ENCODE measurements at regions not wholly inside any gene's neighbourhood (a gene's known extent, or its start where the extent isn't known, plus 50 kb on each side); places are given as distances from the start of the nearest gene placed in this dataset.

DNA sequence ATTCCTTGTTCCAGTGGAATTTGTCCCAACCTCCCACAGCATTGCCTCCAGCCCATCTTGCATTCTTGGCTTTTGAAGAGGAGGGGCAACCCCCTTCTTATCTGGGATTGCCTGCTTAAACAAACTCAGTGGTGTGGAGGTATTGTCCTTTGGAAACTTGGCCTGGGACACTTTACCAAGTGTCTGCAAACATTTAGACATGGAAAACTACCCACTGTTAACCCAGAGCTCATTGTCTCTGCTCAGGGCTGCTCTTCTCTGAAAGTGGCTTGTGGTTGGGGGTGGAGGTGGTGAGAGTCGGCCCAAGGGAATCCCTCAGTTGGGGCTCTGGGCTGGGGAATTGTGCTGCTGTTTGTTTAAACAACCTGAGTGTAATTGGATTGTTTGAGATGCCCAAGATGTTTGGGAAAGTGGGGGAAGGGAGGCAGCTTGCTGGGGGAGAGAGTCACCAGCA lies 178.3 kb upstream of the GATA6 start:
- no peak for DNase-seq
- in situ Hi-C loops (cut with MboI; ENCODE audit: low pct_unique_long_range_greater_than_20kb, low sequenced_read_pairs), result no loop called here

- in situ Hi-C loops (cut with MboI; ENCODE audit: low pct_unique_long_range_greater_than_20kb, low sequenced_read_pairs), result no loop called here
- DNase-seq, result no peak
These were observed 177.5 kb upstream of the GATA6 start for GRCh38 chr18:21991886-21992285.

- in situ Hi-C loops (cut with MboI; ENCODE audit: low pct_unique_long_range_greater_than_20kb, low sequenced_read_pairs), result no loop called here
- no peak for DNase-seq
These were observed 173.0 kb upstream of the GATA6 start for GRCh38 chr18:21996351-21996826.

DNA sequence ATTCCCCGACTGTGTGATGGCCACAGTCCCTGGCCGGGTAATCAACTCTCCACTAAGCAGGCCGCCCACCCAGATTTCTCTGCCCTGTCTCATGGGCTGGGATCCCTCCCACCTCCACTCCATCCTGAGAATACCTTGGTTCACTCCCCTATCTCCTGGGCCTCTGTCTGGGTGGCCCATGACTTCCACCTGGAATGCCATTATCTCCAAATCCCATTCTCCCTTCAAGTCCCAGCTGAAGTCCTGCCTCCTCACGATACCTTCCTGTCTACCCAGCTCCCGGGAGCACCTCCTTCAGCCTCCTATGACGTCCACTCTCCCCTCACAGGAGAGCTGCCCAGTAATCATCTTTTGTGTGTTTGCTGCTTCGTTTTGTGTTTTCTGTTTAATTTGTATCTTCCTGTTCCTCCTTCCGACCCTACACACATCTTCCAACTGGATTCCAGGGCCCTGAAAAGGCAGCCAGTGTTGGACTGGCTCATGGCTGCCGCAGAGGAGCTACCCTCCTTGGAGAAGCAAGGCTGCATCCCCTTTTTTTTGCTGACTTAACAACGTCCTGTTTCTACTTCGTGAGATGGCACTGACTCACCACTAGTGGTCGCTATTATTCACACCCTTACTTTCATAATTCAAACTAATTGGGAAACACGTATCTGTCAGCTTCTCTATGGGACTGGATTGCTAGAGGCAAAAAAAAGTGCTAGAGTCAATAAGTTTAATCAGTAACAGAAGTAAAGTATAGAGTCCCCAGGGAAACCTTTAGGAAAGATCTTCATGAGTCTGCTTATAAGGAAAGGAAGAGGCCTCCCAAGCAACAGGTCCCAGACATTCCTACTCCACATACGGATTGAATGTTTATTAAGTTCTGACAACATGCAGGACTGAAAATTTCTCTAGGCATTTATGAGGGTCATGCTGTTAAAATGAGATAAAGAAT lies 171.9 kb upstream of the GATA6 start:
- peak; percentile 77 for DNase-seq
- in situ Hi-C loops (cut with MboI; ENCODE audit: low pct_unique_long_range_greater_than_20kb, low sequenced_read_pairs), result no loop called here

DNA sequence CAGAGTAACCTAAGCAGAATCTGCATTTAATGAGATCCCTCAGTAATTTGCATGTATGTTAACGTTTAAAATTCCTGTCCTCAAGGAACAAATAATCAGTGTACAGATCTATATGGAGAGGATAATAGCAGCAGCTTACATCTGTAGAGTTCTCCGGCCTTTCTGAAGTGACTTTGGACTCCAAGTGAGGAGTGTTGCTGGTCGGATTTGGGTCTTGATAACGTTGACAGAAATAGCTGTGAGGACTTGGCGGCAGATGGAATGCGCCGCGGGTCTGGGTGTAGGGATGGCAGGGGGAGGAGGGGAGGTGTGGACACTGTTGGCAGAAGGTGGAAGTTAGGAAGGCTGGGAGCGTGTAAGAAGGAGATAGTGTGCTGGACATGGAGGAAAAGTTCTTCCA lies 170.9 kb upstream of the GATA6 start:
- in situ Hi-C loops (cut with MboI; ENCODE audit: low pct_unique_long_range_greater_than_20kb, low sequenced_read_pairs), result no loop called here
- DNase-seq, result no peak

GRCh38 chr18:22001912-22002487 lies 167.4 kb upstream of the GATA6 start:
- no peak for DNase-seq

GRCh38 chr18:22005191-22005841 lies 164.1 kb upstream of the GATA6 start:
- no peak for DNase-seq
- in situ Hi-C loops (cut with MboI; ENCODE audit: low pct_unique_long_range_greater_than_20kb, low sequenced_read_pairs), result no loop called here

More at GRCh38 chr18:22001912-22002487, 167.4 kb upstream of the GATA6 start:
- in situ Hi-C loops (cut with MboI; ENCODE audit: low pct_unique_long_range_greater_than_20kb, low sequenced_read_pairs), result no loop called here

DNA sequence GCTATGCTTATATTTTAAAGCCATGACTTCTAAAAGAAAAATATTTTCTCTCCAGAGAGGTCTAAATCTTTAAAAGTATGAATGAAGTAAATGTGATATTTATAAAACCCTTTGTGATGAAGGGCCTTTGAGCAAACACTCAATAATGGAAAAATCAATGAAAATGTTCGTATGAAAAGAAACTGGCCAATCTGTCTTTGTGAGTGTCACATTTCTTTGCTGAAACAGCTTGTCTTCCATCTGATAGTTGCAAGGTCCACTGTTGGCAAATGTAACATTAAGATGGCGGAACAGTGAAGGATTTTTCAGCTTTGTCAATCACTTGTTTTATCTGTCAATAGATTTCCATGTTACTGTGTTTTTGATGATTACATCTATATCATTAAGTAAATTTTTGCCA lies 162.9 kb upstream of the GATA6 start:
- DNase-seq, result no peak
- in situ Hi-C loops (cut with MboI; ENCODE audit: low pct_unique_long_range_greater_than_20kb, low sequenced_read_pairs), result no loop called here

DNA sequence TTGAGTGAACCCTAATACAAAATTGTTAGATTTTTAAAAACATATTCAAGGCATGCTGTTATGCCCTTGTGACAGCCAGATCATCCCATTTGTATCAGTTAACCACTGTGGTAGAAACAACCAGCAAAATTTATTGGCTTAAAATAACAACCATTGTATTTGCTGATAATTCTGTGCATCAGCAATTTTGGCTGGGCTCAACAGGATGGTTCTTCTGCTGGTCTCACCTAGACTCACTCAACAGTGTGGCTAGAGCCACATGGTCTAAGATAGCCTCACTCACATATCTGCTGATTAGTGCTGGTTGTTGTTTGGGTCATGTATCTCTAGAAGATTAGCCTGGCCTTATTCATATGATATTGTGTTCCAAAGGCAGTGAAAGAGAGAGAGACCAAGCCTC lies 160.1 kb upstream of the GATA6 start:
- in situ Hi-C loops (cut with MboI; ENCODE audit: low pct_unique_long_range_greater_than_20kb, low sequenced_read_pairs), result no loop called here
- no peak for DNase-seq

GRCh38 chr18:22013993-22014392 lies 155.4 kb upstream of the GATA6 start:
- no peak for DNase-seq
- in situ Hi-C loops (cut with MboI; ENCODE audit: low pct_unique_long_range_greater_than_20kb, low sequenced_read_pairs), result no loop called here

DNA sequence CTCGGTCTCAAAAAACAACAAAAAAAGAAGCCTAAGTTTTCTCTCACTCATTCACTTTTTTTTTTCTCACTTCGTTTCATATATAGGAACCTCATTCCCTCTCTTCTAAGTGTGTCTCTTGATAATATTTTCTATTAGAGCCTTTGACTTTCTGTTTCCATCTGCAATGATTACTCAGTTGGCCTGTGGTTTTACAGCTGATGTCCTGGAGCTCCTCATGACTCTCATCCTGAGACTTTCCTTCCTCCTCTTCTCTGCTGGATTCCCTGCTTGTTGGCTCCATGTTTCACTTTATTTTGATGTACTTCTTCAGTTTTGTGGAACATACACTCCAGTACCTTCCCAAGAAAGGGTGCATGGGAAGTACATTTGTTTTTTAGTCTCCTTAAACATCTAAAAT lies 154.2 kb upstream of the GATA6 start:
- in situ Hi-C loops (cut with MboI; ENCODE audit: low pct_unique_long_range_greater_than_20kb, low sequenced_read_pairs), result no loop called here
- no peak for DNase-seq

GRCh38 chr18:22018366-22018765 lies 151.0 kb upstream of the GATA6 start:
- in situ Hi-C loops (cut with MboI; ENCODE audit: low pct_unique_long_range_greater_than_20kb, low sequenced_read_pairs), result no loop called here
- DNase-seq, result peak; percentile 10

DNA sequence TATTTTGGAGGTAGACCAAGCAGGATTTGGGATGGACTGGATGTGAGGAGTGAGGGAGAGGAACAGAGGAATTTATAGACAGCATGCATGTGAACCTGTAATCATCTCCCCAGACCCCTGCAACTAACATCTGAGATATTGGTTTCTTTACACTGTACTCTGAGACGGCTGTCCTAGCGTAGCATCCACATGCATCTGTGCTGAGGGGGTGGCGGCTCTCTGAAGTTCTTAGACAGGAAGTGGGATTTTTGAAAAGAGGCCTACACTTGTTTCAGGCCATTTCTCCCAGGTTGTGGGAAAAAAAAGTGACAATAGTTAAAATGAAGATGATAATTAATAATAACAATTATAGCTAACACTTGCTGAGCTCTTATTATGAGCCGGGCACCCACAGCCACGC lies 150.2 kb upstream of the GATA6 start:
- DNase-seq, result no peak
- in situ Hi-C loops (cut with MboI; ENCODE audit: low pct_unique_long_range_greater_than_20kb, low sequenced_read_pairs), result no loop called here

- in situ Hi-C loops (cut with MboI; ENCODE audit: low pct_unique_long_range_greater_than_20kb, low sequenced_read_pairs), result no loop called here
- no peak for DNase-seq
These were observed 149.1 kb upstream of the GATA6 start for GRCh38 chr18:22020127-22020866.

- in situ Hi-C loops (cut with MboI; ENCODE audit: low pct_unique_long_range_greater_than_20kb, low sequenced_read_pairs), result no loop called here
- DNase-seq, result no peak
These were observed 148.5 kb upstream of the GATA6 start for GRCh38 chr18:22020867-22021370.

DNA sequence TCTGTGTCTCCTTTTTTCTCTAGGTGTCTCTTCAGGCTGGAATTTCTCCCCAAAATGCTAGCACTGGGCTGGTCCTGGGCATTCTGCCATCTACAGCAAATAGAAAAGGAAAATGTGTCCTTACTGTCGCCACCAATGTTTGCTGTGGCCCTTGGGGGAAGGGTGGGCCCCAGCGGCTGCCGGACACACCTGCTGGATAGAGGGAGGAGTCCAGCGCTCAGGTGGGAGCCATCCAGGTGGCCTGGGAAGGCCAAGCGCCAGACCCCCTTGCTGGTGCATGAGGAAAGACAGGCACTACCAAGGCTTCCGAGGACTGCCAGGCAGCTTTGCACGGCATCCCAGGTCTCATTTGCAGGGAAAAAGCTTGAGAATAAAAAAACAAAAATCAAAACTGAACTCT lies 147.7 kb upstream of the GATA6 start:
- in situ Hi-C loops (cut with MboI; ENCODE audit: low pct_unique_long_range_greater_than_20kb, low sequenced_read_pairs), result no loop called here
- DNase-seq, result no peak

- in situ Hi-C loops (cut with MboI; ENCODE audit: low pct_unique_long_range_greater_than_20kb, low sequenced_read_pairs), result no loop called here
- DNase-seq, result no peak
These were observed 144.5 kb upstream of the GATA6 start for GRCh38 chr18:22024924-22025323.

- DNase-seq, result no peak
- in situ Hi-C loops (cut with MboI; ENCODE audit: low pct_unique_long_range_greater_than_20kb, low sequenced_read_pairs), result no loop called here
These were observed 143.0 kb upstream of the GATA6 start for GRCh38 chr18:22026362-22026761.

DNA sequence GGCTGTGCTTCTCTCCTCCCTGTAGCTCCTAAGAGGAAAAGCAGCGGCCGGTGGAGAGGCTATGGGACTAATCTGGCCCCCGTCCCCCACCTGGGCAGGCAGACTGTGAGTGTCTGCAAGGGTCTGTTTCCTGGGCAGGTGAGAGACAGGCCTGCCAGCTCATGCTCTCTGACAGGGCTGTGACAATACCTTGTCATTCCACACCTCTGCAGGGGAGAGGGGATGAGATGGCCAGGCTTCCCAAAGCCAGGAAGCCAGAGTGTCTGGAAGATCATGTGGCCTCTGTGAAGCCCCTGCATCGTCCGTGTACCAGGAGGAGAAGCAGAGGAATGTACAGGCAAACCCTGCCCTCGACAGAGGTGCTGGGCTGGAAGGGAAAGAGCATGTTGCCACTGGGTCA lies 142.5 kb upstream of the GATA6 start:
- DNase-seq, result no peak

More for the DNA sequence above, 142.5 kb upstream of the GATA6 start:
- in situ Hi-C loops (cut with MboI; ENCODE audit: low pct_unique_long_range_greater_than_20kb, low sequenced_read_pairs), result no loop called here

Data from KBM-7 (cell line).